ENCODE measurements at regions not wholly inside any gene's neighbourhood (a gene's known extent, or its start where the extent isn't known, plus 50 kb on each side); places are given as distances from the start of the nearest gene placed in this dataset.

- no peak for TF ChIP-seq CTCF (IDR thresholded peaks at IDR 0.05)
- TF ChIP-seq POLR2A (IDR thresholded peaks at IDR 0.05) = no peak
These were observed 204.0 kb upstream of the GNAI1 start for GRCh38 chr7:79930604-79931003.
